HS-27A (cell line): ENCODE measurements at regions not wholly inside any gene's neighbourhood (a gene's known extent, or its start where the extent isn't known, plus 50 kb on each side); places are given as distances from the start of the nearest gene placed in this dataset.

Experiments used
- DNase-seq: peaks from one replicate; pipeline ENCODE4 v3.0.0-alpha.2; 2012; ENCODE audit warnings: low read depth, missing footprints

DNA sequence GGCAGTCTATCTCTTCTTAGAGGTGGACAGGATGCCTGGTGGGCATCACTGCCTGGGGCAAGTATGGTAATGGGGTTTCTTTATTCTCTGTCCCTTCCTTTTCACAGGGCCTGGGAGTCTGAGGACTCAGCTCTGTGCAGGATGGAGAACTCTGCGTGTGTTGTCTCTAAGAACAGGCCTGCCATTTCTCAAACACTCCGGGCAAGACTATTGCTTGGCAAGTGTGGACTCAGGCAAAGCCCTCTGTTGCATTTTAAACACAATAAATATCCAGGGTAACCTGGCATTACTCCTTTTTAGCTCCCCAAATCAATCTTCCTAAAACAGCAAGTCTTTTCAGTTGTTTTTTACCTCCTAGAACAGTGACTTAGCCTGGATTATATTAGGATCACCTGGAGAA lies 185.1 kb upstream of the ROPN1 start:
- DNase-seq = no peak

DNA sequence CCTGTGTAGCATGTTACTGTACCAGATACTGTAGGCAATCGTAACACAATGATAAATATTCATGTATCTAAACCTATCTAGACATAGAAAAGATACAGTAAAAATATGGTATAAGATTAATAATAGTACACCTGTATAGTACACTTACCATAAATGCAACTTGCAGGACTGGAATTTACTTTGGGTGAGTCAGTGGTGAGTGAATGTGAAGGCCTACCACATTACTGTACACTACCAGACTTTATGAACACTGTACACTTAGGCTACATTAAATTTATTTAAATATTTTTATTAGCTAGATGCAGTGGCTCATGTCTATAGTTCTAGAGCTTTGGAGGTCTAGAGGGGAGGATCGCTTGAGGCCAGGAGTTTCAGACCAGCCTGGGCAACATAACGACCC lies 186.6 kb upstream of the ROPN1 start:
- DNase-seq = no peak

DNA sequence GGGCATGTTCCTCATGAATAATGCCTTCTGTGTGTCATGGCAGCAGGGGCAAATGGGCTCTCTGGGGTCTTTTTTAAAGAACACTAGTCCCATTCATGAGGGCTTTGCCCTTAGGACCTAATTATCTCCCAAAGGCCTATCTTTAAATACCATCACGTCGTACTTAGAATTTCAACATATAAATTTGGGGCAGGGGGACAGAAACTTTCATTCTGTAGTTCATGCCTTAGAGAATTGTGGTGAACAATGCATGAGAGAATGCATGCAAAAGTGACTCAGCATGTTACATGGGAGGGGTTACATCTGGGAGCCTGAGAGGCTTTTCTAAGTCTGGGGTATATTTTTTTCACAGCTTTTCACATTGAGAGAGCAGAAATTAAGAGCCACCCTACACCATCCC lies 208.5 kb upstream of the ROPN1 start:
- no peak for DNase-seq

DNA sequence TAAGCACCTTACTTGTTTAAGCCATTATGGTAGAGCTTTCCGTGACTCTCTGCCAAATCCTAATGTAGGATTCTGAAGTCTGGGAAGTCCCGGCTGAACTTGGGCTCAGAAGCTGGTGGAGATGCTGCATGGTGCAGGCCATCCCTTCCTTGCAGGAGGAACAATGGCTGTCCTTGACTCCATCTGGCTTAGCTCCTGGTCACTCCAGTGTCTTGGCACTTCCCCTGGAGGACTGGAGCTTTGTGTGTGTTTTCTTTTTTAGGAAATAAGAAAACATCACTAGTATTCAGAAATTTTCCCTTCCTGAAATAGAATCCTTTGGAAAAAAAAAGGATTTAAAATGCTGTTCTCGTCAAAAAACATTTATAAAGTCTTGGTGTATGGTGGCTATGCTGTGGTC lies 209.3 kb upstream of the ROPN1 start:
- DNase-seq = no peak

DNA sequence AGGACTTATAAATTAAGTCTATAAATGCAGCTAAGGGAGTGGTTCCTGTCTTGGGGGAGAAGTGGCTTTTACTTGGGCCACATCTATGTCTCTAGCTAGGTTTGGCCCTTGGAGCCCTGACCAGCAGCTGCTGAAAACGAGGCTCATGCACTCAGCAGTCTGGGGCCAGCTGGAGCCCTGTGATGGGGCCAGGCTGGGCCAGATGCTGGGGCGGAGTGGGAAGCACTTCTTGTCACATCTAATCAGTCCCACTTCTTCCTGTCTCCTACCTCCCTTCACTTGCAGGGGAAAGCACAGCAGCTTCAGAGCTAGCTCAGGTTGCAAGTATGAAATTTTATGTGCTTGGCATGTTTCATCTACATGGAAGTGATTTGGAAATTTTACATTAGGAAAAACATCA lies 209.9 kb upstream of the ROPN1 start:
- no peak for DNase-seq

DNA sequence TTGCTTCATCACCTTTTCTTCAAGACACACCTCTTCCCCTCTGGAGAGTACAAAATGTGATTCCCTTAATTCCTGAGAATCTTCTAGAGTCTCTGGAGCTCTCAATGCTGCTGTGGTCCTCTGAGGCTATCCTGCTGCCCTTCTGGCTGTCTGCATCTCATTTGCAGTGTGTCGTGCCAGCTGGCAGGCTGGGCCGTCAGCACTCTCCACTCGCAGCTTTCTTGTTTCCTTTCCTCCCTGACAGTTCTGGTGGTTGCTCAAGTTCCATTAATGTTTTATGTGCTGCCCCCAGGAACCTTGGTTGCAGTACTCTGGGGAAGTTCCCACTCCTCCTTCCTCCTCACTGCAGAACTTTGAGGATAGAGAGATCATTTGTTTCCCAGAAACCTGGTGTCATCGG lies 210.8 kb upstream of the ROPN1 start:
- no peak for DNase-seq

DNA sequence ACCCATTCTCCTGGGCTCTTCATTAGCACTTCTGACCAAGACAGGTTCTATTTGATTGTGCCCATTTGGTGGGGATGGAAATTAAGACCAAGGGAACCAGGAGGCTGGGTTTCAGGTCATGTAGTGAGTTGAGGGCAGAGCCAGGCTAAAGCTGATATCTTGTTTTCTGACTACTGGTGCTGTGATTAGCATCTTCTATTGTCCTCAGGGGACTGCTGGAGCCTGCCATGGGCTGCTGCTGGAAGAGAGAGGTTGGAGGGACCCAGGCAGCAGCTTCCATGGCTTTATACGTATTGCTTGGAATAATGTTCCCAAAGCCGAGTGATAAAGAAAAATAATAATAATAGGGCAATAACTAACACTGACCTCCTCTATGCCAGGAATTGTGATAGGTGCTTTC lies 211.4 kb upstream of the ROPN1 start:
- DNase-seq = no peak

DNA sequence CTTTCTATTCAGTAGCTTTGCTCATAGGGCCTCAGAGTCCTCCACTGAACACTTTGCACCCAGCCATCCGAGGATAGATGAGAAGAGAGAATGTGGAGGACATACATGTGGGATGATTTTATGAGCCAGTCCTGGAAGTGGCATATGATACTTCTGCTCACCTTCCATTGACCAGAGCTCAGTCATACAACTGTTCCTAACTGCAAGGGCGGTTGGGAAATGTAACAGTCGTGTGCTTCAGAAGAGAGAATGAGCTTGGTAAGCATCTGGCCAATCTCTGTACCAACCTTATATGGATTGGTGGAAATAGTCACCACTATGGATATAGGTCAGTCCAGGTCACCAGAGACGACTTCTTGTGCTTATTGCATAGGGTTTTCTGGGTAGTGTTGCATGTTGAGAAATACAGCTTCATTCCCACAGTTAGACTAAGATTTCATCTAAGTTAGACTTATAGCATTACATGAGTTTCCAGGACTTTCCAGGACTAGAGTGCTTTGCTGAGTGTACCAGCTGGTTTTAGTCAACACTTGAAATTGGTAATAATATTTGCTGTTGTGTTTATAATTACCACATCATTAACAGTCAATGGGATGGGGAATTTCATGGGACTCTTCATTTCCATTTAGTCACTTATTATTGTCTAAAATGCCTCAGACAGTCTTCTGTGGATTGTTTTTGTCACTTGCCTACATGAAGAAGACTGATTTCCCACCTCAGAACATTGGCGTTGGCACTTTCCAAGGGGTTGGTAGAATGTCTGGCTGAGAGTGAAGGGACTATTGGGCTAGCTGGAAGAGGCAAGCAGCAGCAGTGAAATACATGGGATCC lies 214.5 kb upstream of the ROPN1 start:
- DNase-seq = no peak

DNA sequence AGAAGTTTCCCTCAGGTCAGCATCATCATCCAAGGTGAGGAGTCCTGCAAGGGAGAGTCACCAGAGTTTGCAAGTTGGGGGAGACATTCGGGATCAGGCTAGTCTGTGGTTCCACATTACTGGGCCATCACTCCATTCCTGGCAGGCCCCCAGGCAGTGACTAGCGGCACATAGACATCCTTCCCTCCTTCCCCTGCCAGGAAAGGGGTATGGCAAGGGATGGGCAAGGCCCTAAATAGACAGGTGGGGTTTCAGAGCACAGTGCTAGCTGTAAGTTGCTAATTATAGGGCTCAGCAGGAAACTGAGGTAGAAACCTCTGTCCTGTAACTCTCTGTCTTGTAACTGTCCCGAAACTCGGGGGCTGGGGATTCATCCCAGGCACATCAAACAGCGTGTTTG lies 215.2 kb upstream of the ROPN1 start:
- no peak for DNase-seq

DNA sequence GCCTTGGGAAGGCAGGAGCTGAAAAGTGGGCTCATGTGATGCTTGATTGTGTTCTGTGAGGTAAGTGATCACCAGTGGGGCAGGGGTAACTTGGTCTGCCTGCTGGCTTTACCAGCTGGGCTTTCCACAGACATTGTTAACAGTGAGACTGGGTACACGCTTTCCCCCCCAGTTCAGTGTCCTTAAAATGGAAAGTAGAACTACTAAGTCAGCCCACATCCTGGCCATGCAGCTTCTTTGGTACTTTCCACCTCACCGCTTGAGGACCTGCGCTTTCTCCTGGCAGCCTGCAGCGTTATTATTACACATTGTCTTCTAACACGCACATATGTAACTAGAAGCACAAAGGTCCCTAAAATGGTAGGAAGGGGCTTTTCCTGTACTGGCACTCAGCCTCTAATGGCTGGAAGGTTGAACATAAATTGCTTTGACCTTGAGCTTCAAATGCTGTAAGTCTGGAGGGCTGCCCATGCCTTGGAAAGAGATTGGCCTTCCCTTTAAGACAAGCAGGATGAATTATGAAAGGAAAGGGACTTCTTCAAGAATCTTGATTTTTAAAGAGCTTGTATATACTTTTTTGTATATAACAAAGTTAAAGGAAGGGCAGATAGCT lies 216.1 kb upstream of the ROPN1 start:
- DNase-seq = no peak

DNA sequence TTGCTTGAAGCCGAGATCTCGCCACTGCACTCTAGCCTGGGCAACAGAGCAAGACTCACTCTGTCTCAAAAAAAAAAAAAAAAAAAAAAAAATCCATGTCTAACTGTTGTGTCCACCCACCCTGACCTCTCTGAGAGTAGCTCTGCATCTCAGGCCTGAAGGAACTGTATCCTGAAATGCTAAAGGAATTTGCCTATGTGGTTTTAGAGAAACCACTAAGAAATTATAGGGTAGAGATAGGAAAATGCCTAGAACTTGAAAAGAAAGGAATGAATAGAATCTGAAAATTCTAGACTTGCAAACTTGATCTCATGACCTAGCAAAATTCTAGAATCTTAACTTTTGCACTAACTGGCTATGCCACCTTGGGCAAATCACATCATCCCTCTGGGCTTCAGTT lies 217.5 kb upstream of the ROPN1 start:
- no peak for DNase-seq

DNA sequence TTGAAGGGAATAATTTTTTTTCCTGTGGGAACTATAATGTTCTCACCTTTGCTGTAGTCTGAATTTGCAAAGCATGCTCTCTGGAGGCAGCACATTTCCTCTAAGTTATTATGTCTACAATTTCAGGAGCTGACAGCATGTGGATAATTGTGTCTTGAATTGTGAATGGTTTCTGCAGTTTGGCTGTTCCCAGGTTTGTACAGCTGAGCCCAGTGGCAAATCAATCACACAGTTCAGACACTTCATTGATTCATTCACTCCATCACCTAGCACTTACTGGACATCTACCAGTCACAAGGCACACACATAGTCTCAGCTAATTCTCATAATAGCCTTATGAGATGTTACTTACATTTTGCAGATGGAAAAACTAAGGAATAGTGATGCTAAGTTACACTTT lies 219.0 kb upstream of the ROPN1 start:
- no peak for DNase-seq

DNA sequence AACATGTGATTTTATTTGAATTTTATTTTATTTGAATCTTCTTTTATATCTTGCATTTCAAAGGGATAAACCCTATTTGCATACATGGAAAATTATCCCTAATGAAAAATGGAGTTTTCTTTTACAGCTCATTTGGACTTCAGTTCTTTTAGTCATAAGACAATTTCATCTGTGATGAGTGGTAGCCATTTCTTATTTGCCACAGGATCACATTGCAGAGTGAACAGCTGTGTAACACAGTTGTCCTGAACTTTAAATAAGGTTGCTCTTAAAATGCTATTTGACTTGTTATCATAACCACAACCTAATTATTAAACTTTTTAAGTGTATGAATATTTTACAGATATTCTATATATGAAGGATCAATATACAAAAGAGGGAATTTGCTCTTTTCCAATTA lies 221.7 kb upstream of the ROPN1 start:
- DNase-seq = no peak

DNA sequence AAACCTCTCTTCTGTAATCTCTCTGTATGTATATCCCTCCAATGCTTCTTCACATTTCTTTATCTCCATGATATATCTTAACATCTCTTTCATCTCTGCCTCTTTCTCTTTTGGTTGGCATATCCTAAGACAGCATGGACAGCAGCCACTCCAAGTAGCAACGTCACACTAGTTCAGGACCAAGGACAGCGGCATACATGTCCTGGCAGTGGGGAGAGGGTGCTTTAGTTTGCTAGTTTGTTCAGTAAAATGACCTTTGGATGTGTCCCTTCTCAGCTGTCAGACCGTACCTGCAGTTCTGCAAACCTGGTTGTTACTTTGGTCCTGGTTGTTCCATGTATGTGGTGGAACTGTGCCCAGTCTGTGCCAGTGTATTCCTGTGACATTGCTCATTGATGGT lies 225.6 kb upstream of the ROPN1 start:
- peak; percentile 43 for DNase-seq

DNA sequence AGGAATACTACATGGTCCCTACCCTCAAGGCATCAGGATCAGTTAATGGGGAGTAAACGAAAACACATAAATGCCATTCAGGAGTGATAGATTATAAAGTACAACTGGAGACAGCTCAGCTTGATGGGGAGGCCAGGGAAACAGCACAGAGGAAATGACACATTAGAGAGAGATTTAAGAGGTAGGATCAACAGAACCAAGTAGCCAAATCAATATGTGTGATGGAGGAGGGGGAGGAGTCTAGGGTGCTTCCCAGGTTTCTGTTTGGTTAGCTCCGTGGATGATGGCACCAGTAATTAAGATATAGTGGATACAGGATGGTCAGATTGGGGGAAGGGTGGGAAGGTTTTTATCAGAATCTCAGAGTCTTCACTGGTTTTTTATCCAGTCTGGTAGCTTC lies 229.5 kb upstream of the ROPN1 start:
- no peak for DNase-seq

DNA sequence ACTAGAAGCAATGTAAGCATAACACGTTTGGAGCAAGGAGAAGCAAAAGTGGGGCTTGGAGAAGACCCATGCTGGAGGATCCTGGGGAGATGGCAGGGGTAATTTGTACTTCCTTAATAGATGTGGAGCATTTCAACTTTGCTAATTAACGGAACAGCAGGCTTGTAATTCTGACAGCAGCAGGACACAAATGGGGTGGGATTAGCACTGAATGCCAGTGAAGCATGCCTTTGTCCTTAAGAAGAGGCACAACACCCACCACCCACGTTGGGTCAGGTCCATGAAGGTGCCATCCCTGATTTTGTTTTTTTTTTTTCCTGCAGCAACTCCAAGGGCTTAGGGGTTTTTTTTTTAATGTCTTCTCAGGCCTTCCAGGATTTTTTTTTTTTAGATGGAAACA lies 231.9 kb upstream of the ROPN1 start:
- DNase-seq = no peak

DNA sequence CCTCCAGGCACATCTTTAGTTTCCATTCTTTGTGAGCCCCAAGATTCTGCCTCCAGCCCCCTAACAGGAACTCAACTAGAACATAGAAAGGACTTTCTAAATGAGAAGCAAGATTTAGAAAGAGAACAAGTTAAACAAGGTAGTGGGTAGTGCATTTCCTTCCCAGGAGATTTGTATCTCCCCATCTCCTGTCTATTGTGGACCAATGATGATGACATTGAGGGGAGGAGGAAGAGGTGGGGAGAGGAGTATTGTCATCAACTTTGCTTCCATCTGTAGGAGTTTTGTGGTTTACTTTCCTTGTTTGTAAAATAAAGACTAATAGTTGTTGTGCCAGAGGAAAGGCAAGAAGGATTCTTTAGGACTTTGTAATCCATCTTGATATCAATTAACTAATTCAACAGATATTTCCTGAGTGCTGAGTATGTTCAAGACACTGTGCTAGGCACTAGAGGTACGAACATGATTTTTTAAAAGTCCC lies 235.3 kb upstream of the ROPN1 start:
- DNase-seq = no peak

DNA sequence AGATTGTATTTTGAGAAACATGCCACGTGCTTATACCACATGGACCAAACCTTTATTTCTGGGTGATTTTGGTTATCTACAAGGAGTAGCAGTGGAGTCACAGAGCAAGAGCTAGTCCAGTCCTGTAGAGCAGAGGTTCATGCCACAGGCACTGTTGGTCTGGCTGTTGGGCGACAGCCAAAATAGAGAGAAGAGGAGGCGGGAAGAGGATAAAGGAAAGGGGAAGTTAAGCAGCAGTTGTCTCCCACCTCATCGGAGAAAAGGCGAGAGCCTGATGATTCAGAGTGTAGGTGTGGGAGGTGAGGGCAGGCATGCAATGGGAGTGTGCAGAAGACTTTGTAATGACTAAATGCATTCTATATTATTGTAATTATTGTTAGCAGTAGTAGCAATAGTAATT lies 237.5 kb upstream of the ROPN1 start:
- DNase-seq = no peak

DNA sequence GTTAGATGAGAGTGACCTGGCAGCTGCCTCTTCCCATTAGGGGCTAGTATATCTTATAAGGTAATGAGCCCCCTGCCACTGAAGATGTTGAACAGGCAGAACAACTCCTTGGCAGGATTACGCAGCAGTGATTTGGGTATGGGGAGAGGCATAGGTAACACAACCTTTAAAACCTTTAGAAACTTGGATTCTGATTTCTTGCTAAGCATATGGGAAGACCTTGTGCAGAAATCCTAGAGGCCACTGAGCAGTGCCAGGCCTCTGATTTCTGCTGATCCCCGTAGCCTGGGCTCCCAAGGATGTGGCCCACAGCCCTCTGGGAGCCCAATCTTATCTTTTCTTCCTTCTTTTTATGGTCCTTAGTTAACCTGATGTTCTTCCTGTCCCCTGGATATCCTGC lies 237.9 kb upstream of the ROPN1 start:
- DNase-seq = no peak

DNA sequence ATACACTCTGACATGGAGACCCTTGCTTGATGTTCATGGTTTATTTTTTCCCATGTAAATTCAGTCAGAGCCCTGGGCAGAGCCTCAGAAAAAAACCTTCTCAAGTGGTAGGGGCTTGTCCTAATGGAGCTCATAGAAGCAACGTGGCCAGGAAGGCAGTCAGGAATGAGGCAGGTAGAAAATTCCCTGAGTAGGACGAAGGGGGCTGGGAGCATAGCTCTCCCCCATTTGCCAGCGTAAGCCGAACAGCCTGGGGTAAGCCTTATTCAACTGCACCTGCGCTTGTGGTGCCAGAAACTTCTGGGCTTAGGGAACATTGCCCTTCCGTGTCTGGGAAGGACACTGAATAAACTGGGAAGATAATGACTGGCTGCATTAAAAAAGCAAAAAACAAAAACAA lies 238.5 kb upstream of the ROPN1 start:
- DNase-seq = no peak

DNA sequence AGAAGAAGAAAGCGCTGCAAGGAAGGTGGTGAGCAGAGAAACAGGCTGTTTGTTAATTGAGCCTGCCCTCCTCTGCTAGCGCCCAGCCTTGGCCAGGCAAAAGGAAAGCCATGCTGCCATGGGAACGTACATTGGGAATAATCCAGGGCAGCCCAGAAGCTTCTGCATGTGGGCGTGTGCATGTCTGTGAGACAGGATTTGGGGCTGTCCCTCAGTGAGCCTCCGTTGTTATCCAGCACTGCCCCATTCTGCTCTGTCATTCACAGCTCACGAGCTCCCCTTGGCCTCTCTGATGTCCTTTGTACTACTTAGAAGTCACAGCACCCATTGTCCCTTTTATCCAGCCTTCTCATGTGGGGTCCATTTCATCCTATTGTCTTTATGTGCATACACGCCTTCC lies 239.1 kb upstream of the ROPN1 start:
- DNase-seq = no peak

DNA sequence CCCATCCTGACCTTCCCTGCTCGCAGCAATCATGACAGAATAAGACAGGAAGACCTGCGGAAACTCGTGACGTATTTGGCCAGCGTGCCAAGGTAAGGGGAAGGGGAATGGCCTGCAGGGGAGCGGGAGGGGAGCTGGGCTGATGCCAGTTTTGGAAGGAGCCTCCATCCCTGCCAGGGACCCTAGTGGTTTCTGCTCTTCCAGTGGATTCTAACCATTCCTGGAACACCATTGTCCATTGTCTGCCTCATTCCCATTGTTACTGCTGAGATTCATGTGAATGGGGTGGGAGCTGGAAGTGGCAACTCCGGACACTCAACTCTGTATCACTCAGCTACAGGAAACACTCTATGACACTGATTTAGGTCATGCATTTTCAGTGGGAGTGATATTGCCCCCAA lies 242.9 kb upstream of the ROPN1 start:
- no peak for DNase-seq

DNA sequence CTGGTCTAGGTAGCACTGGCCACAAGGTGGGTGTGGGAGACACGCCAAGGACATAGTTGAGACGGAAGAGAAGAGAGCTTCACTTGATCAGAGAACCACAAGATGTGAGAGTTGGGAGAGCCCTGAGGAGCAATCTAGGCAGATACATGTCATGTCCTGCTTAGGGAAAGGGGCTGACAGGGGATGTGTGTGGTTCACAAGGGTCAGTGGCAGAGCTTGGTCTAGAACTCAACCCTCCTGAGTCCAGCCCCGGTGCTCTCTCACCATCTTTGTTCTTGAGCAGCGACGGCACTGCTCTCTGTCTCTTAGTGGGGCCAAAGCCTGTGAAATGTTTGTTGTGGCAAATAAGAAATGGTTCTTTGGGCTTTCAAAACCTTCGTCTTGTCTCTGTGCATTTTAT lies 243.5 kb upstream of the ROPN1 start:
- DNase-seq = no peak
